Stimulated activated CD4-positive, alpha-beta T cell treated with anti-CD3 and anti-CD28 coated beads, Interleukin-2, amount 100 ng/mL, for 48 hours (primary cell): ENCODE measurements at regions not wholly inside any gene's neighbourhood (a gene's known extent, or its start where the extent isn't known, plus 50 kb on each side); places are given as distances from the start of the nearest gene placed in this dataset.
"Not testable (repeated sequence)": the region's sequence is repeated elsewhere in the genome, so short reads cannot be mapped to it uniquely, and the experiment has no call there.

Source experiments
- DNase-seq, 2 donors: peaks; one replicate each; pipeline ENCODE4 v3.0.0-alpha.2; 2020

- no peak for DNase-seq
These were observed 50.7 kb upstream of the VPREB1 start for GRCh38 chr22:22193923-22194322.

- DNase-seq, result not testable (repeated sequence)
These were observed 51.1 kb upstream of the VPREB1 start for GRCh38 chr22:22193462-22193861.

- DNase-seq, result not testable (repeated sequence)
These were observed 51.6 kb upstream of the VPREB1 start for GRCh38 chr22:22193006-22193405.

- DNase-seq, result not testable (repeated sequence)
These were observed 54.8 kb upstream of the VPREB1 start for GRCh38 chr22:22189796-22190195.

GRCh38 chr22:22187863-22188262 lies 56.7 kb upstream of the VPREB1 start:
- DNase-seq, result not testable (repeated sequence)

GRCh38 chr22:22187299-22187698 lies 57.3 kb upstream of the VPREB1 start:
- no peak for DNase-seq

- DNase-seq, result no peak
These were observed 58.6 kb upstream of the VPREB1 start for GRCh38 chr22:22185844-22186499.

GRCh38 chr22:22185217-22185616 lies 59.4 kb upstream of the VPREB1 start:
- no peak for DNase-seq

- no peak for DNase-seq
These were observed 60.2 kb upstream of the VPREB1 start for GRCh38 chr22:22184277-22184807.

- no peak for DNase-seq
These were observed 61.7 kb upstream of the VPREB1 start for GRCh38 chr22:22182990-22183264.

GRCh38 chr22:22182218-22182989 lies 62.2 kb upstream of the VPREB1 start:
- no peak for DNase-seq

- no peak for DNase-seq
These were observed 63.2 kb upstream of the VPREB1 start for GRCh38 chr22:22181341-22181850.

GRCh38 chr22:22180738-22181285 lies 63.8 kb upstream of the VPREB1 start:
- no peak for DNase-seq

- DNase-seq, result no peak
These were observed 64.7 kb upstream of the VPREB1 start for GRCh38 chr22:22179858-22180257.

- no peak for DNase-seq
These were observed 65.6 kb upstream of the VPREB1 start for GRCh38 chr22:22178992-22179391.

GRCh38 chr22:22178355-22178965 lies 66.1 kb upstream of the VPREB1 start:
- no peak for DNase-seq

GRCh38 chr22:22176929-22177616 lies 67.5 kb upstream of the VPREB1 start:
- no peak for DNase-seq

GRCh38 chr22:22172896-22173628 lies 71.5 kb upstream of the VPREB1 start:
- not testable (repeated sequence) for DNase-seq

GRCh38 chr22:22171357-22172218 lies 73.0 kb upstream of the VPREB1 start:
- DNase-seq, result no peak

GRCh38 chr22:22169923-22170322 lies 74.7 kb upstream of the VPREB1 start:
- DNase-seq, result no peak
